ENCODE measurements at regions not wholly inside any gene's neighbourhood (a gene's known extent, or its start where the extent isn't known, plus 50 kb on each side); places are given as distances from the start of the nearest gene placed in this dataset.

GRCh38 chr10:112071596-112072133 is 111.9 kb downstream of the GPAM start:
- Histone ChIP-seq H3K27ac (no peak overlapping the region), H3K4me3 (no peak overlapping the region), H3K9me3 (no peaks in the 10 kb centered on the region), H3K4me1 (no peaks in the 10 kb centered on the region), H3K27me3 (replicated peaks in 1 of 7) (no peaks in the 10 kb centered on the region), H3K36me3 (no peaks in the 10 kb centered on the region)
- DNase-seq: no peak
- TF ChIP-seq CTCF (IDR thresholded peaks at IDR 0.05 in 8 of 11, conservative IDR thresholded peaks at IDR 0.05 in 3 of 11) (no peak), POLR2AphosphoS5 (IDR thresholded peaks at IDR 0.05) (no peak), POLR2A (IDR thresholded peaks at IDR 0.05) (no peak)
- intact Hi-C loops (cut with DNase I; ENCODE audit: low total_unique reads): no loop called here
- WGBS, 5 donors: 78 to 88% (median 81%) methylated on average over 2 of the region's 2 CpGs

GRCh38 chr10:112078003-112078402 is 105.6 kb downstream of the GPAM start:
- TF ChIP-seq POLR2A (IDR thresholded peaks at IDR 0.05): no peak
- no peak for TF ChIP-seq POLR2AphosphoS5 (IDR thresholded peaks at IDR 0.05)
- no peak for TF ChIP-seq CTCF (IDR thresholded peaks at IDR 0.05 in 8 of 11, conservative IDR thresholded peaks at IDR 0.05 in 3 of 11)
- H3K9me3 ChIP-seq: no peaks in the 10 kb centered on the region
- intact Hi-C loops (cut with DNase I; ENCODE audit: low total_unique reads): no loop called here
- no peaks in the 10 kb centered on the region for H3K36me3 ChIP-seq
- H3K27me3 ChIP-seq (replicated peaks in 1 of 7): no peaks in the 10 kb centered on the region
- DNase-seq: no peak
- H3K4me1 ChIP-seq: no peaks in the 10 kb centered on the region
- H3K27ac ChIP-seq: no peak overlapping the region
- no peak overlapping the region for H3K4me3 ChIP-seq
- 55 to 82% (median 69%) methylated on average over 1 of the region's 1 CpG for WGBS, 5 donors

- Histone ChIP-seq H3K36me3 (no peaks in the 10 kb centered on the region), H3K27me3 (replicated peaks in 1 of 7) (peaks cover 0 to 3% (median 0%) of the 10 kb centered on the region in 7 donors), H3K4me3 (no peak overlapping the region), H3K9me3 (no peaks in the 10 kb centered on the region), H3K27ac (no peak overlapping the region), H3K4me1 (no peaks in the 10 kb centered on the region)
- intact Hi-C loops (cut with DNase I; ENCODE audit: low total_unique reads): no loop called here
- WGBS, 5 donors: 62 to 84% (median 77%) methylated on average over 2 of the region's 2 CpGs
- DNase-seq: no peak
- TF ChIP-seq POLR2A (IDR thresholded peaks at IDR 0.05) (no peak), POLR2AphosphoS5 (IDR thresholded peaks at IDR 0.05) (no peak), CTCF (IDR thresholded peaks at IDR 0.05 in 8 of 11, conservative IDR thresholded peaks at IDR 0.05 in 3 of 11) (no peak)
Measured at GRCh38 chr10:112080231-112080630, 103.3 kb downstream of the GPAM start.

GRCh38 chr10:112082120-112082519 is 101.4 kb downstream of the GPAM start:
- TF ChIP-seq POLR2AphosphoS5 (IDR thresholded peaks at IDR 0.05): no peak
- no peak for TF ChIP-seq POLR2A (IDR thresholded peaks at IDR 0.05)
- TF ChIP-seq CTCF (IDR thresholded peaks at IDR 0.05 in 8 of 11, conservative IDR thresholded peaks at IDR 0.05 in 3 of 11): no peak
- no peak overlapping the region for H3K27ac ChIP-seq
- H3K27me3 ChIP-seq (replicated peaks in 1 of 7): peaks cover 0 to 5% (median 0%) of the 10 kb centered on the region in 7 donors
- no peaks in the 10 kb centered on the region for H3K4me1 ChIP-seq
- no peaks in the 10 kb centered on the region for H3K36me3 ChIP-seq
- DNase-seq: no peak
- WGBS, 5 donors: 70 to 83% (median 76%) methylated on average over 5 of the region's 5 CpGs
- no peak overlapping the region for H3K4me3 ChIP-seq
- H3K9me3 ChIP-seq: no peaks in the 10 kb centered on the region
- intact Hi-C loops (cut with DNase I; ENCODE audit: low total_unique reads): no loop called here

Measured in spleen (tissue), 11 donors.